ENCODE measurements at regions not wholly inside any gene's neighbourhood (a gene's known extent, or its start where the extent isn't known, plus 50 kb on each side); places are given as distances from the start of the nearest gene placed in this dataset.
A peak's percentile ranks its signal among the peaks of the same experiment; 100 is the strongest.
"Not testable (repeated sequence)": the region's sequence is repeated elsewhere in the genome, so short reads cannot be mapped to it uniquely, and the experiment has no call there.

DNA sequence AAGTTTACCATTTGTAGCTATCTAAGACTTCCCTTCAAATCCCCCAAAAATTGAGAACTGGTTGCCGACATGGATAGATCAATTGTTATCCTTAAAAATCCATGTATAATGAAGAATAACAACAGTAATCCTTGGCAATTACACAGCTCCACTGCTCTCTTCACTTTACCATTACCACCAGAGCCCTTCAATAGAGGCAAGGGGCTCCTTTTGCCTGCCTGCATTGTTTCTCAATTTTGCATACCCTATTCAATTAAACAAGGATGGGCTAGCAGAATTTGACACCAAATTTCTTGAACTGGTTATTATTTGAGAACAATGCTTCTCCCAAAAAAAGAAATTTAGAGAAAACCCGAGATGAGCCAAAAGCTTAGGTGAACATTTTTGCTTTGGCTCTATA lies 387.8 kb upstream of the PKN2 start:
- DNase-seq (ENCODE audit: low read depth): no peak

DNA sequence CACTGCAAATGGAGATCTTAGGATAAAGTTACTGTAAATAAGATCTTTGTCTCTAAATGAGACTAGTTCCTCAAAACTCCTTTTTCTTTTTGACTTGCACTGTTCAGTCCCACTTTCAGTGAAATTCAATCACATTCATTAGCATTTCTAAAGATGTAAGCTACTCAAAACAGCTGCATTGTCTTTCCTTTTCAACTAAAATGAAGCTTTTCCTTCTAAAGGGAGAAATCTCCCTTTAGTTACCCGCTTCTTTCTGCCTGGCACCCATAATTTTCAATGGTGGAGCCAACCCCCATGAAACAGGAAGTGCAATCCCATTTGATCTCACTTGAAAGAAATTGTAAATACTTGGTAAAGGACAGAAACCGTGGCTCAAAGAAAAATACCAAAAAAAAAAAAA lies 387.4 kb upstream of the PKN2 start:
- no peak for DNase-seq (ENCODE audit: low read depth)

DNA sequence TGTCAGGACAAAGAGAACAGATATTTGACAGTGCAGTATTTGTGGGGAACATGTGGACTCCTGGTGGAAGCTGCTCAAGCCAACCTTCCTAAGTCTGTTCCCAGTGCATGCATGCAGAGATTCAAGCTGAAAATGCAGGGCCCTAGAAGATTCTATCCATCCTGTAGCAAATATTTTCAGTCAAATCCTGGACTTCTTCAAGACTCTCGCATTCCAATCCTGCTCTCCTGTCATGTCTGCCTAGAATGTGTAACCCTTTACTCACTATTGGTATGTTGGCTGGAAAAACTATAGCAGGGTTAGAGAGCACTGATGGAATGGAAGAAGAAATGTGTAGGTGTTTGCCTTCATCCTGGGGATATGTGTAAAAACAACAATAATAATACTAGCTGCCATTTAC lies 385.6 kb upstream of the PKN2 start:
- no peak for DNase-seq (ENCODE audit: low read depth)

DNA sequence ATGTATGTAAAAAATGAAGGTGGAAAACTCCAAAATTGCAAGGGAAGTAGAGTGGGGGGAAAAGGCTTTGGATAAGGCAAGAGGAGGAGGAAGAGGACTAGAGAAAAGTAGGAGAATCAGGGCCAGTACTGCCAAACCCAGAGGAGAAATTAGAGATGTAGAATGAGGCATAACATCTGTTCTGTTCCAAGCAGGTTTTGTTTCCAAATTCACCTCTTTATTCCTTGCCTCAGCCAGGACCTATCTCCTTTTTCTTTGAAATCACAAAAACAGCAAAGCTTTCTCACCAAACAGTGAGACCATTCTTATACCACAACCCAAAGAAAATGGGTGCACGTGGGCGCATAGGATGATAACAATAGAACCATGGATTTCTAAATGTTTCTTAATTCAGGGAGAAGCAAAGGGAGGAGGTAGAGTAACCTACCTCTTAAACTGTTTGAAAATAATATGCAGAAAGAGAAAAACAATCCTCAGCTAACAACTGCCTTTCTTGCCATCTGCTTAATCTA lies 383.3 kb upstream of the PKN2 start:
- no peak for DNase-seq (ENCODE audit: low read depth)

DNA sequence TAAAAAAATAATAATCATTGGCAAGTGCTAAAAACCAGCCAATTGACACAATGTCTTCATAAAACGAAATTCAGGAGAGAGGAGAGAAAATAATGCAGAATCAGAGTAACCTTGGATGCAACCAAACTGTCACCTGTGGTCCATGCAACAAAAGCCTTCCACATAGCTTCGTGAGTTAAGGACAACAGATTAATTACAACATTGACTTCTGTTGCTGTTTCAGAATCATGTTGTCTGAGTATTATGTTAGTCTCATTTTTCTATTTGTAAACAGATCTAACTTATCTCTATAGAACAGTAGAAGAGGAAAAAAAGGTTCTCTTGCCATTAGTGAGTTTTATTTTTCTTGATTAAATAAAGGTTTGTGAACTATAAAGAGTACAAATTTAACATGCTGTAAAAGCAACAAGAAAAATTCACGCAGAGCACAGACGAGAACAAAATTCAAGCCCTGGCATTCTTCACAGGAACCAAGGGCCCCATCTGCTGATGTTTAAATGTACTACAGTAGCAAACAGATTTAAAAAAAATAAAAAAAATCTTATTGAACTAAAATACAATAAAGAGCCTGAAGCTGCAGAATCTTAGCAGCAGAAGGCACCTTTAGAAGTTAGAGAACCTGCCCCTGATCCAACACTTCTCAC lies 381.1 kb upstream of the PKN2 start:
- DNase-seq (ENCODE audit: low read depth): peak; percentile 19

DNA sequence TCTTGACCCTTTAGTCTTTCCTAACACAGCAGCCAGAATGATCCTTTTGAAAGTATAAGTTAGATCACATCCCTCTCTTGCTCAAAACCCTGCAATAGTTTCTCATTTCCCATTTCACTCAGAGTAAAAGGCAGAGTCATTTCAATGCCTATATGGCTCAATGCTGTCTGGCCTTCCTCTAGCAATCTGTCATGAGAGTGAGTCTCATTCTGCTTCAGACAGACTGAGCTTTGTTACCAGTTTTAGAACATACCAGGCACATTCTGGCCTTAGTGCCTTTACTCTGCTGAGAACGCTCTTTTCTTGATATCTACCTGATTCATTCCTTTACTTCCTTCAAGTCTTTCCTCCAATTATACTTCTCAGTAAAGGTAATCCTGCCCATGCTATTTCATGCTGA lies 372.8 kb upstream of the PKN2 start:
- no peak for DNase-seq (ENCODE audit: low read depth)

DNA sequence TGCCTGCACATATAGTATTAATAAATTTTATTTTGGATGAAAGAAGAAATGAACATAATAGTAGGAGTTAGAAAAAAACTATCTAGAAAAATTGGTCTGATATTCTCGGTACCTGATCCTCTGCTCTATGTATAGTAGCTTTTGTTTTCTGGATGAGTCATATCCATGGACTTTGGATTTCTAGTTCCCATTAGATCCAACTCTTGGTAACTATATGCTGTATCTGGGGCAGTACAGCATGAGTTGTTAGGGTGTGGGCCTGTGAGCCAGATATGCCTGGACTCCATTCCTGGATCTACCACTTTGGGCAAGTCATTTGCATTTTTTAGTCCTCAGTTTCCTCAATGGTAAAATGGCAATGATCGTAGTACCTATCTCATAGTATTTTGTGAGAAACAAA lies 372.2 kb upstream of the PKN2 start:
- DNase-seq (ENCODE audit: low read depth): no peak

DNA sequence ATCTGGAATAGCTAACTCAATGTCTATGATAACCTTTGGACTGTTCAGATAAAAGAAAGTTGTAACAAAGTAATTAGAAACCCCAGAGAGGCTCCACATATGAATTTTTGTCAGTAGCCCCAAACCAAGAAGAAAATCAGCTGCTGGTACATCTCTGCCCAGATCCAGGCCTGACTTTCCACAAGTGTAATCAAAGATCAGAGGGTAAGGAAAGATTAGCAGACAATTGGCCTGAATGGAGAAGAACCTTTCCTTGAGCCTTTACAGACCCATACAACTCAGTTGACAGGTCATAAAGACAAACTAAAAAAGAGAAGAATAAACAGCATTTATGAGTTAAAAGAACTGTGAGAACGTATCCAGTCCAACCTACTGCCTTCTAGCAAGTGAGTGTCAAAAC lies 366.7 kb upstream of the PKN2 start:
- no peak for DNase-seq (ENCODE audit: low read depth)

DNA sequence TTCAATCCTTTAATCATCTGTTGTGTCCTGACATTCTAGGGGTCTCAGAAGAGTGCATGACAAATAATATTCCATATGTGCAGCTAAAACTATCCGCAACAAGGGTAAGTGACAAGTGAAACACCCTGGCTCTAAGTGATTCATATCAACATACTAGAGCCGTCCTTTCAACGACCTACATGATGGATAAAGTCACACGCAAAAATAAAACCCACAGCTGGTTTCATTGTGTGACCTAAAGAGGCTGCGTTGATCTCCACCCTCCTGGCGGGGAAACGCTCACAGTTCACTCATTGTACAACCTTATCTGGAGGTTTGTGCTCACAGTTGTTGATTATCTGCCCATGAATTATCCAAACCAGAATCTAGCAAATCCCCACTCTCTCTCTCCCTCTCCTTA lies 365.3 kb upstream of the PKN2 start:
- DNase-seq (ENCODE audit: low read depth): no peak

DNA sequence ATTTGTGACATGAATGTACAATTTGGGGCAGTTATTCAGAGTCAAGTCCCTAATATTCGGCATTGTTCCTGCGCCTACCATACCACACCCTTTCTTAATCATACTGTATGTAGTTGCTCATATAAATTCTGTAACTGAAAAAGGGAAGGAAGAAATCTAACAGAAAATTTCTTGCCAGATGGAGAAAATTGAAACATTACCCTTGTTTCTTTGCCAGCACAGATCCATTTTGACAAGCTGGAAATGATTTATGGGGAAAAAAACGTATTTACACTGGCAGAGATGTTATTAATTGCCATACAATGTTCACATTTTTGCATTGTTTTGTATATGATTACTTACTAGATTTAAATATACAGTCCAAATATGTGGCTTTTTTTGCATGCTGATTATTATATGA lies 363.8 kb upstream of the PKN2 start:
- no peak for DNase-seq (ENCODE audit: low read depth)

DNA sequence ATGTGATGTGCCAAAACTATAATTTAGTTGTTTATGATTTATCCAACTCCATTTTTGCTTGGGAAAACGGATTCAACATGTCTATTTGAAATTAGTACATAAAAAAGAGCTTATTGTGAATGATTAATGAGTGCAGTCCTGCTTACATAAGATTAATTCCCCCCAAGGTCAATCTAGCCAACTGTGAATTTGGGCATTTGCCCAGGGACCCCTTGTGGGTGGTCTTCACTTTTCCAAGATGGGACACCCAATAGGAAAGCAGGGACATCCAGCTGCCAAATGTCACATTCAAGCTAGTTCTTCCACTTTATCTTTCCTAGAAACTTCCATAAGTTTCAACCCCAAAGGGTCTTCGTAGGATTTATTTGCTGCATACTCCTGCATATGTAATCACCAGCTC lies 362.4 kb upstream of the PKN2 start:
- no peak for DNase-seq (ENCODE audit: low read depth)

DNA sequence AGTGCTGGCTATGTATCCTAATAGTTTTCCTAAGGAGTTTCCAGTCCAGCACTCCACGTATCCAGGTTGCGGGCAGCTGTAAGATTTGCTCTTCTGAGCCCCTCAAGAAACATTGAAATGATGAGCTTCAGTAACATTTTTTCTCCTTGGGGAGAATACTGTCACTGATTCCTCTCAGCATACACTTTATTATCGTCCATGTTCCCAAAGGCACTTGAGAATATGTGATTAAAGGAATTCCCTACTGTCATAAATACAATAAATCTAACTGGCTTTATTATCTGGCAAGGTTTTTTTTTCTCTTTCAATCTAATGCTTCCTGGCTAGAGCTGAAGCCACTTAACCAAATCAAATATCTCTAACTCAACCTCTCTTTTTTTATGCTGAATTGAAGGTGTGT lies 359.2 kb upstream of the PKN2 start:
- no peak for DNase-seq (ENCODE audit: low read depth)

DNA sequence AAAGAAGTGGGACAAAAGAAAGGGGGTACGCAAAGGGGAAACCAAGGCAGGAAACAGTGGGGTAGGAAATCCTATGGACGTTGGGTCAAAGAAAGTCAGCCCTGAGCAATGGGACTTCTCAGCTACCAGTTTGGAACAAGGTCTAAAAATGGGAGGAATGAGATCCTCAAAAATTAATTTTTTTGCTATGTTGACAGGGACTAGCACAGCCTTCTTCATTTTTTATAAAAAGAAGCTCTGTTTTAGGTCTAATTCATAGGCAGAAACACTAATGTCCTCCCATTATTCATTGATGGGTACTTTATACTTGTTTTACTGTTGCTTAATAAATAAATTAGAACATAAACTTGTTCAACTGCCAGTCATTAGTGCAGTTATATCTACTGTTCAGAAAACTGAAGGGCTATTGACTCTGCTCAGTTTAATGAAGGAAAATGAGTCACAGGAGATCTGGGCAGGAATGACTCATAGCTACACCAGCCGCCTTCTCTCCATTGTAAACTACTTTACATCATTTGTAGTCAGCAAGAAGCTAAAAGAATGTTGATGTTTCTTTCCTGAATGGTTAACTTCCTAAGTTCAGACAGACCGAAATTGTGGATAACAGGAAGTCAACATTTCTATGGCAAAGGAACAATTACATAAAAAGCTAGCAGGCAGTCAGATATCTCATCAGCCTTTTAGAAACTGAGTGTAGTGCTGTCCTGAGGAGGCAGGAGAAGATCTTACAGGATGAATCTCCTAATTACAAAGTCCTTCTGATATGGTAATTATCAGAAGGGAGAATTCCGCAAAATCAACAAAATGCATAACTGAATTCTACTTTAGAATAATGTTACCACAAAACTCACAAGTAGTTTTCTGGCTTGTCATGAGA lies 356.4 kb upstream of the PKN2 start:
- DNase-seq (ENCODE audit: low read depth): peak; percentile 79

DNA sequence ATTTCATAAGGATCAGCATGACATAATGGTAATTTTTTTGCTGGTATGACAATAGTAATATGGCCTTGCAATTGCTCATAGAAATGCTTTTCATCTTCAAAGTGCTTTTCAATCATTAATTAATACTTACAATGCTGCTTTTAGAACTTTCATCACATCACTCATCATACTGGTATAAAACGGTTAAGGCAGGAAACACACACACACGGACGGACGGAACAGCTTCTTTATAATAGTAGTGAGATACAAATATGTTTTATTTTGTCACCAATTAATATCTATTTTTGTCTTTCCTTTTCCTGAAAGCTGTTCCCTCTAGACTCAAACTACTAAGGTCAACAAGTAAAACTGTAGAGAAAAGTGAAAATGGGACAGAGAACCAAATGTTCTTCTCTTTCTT lies 353.9 kb upstream of the PKN2 start:
- no peak for DNase-seq (ENCODE audit: low read depth)

DNA sequence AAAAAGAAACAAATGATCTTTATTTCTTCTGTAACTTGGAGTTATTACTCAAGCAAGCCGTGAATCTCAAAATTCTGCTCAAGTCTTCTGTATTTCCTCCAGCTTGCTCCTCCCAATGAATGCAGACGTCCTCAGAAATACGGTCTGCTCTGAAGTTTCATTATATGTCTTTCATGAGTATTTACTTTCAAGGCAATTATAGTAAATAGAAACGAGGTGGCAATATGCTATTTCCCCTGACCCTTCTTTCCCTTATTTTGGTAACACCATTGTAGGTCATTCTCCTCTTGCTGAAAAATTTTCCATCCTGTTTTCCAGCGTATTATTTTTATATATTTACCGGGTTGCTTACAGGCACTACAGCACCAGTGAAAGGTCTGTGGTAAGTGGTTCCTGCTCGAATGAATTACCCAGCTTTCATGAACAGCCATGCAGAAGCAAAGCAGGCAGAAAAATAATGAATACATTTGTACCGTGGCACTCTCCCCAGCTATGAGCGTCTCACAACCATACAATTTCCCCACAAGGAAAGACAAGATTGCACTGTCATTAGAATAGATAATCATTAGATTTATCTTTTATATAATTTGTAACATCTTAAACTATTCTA lies 350.9 kb upstream of the PKN2 start:
- DNase-seq (ENCODE audit: low read depth): no peak

DNA sequence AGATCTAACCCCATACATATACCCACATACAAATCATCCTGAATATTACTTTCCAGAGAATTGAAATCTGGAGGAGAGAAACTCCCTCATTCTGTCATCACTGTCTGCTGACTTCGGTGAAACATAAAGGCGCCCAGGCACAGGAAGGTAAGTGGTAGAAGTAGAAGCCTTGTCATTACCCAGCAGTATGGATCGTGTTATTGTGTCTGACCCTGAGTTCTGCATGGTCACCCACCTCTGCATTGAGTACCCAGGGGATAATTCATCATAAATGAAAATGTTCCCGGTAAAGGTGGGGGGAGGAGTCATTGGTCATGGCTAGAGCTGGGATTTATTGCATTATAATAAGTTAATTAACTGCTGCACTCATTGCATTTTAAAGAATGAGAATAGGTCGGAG lies 342.6 kb upstream of the PKN2 start:
- no peak for DNase-seq (ENCODE audit: low read depth)

DNA sequence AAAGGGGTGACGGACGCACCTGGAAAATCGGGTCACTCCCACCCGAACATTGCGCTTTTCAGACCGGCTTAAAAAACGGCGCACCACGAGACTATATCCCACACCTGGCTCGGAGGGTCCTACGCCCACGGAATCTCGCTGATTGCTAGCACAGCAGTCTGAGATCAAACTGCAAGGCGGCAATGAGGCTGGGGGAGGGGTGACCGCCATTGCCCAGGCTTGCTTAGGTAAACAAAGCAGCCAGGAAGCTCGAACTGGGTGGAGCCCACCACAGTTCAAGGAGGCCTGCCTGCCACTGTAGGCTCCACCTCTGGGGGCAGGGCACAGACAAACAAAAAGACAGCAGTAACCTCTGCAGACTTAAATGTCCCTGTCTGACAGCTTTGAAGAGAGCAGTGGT lies 342.0 kb upstream of the PKN2 start:
- not testable (repeated sequence) for DNase-seq (ENCODE audit: low read depth)

DNA sequence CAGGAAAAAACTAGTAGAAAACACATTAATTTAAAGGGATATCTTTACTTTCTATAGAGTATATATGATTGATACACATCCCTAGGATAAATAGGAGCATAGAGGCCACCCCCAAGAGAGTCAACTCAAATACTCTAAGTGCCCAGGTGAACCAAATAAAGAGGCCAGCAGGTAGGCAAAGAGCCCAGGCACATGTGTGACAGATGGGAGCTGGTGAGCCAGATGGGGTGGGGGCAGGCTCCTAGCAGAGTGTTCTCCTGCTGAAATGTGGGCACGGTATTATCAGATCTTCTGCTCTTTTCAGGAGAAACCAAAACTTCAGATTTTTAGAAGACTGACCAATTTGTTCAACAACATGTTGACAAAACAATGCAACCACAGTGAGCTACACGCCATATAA lies 333.4 kb upstream of the PKN2 start:
- no peak for DNase-seq (ENCODE audit: low read depth)

DNA sequence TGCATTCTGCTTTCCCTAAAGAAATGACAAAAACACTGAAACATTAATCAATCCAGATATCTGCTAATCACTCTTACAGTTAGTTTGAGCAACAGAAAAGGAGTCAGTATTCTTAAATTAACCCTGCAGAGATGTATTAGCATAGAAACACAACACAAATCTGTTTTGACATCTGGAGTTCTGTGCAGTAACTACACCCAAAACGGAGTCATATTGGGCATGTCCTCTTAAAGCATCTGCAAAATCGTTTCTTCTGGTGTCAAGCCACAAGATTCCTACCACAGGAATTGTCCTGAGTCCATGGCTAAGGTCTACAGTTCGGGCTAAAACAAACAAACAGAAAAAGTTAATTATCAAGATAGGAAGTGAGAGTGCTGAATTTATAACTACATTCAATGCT lies 332.1 kb upstream of the PKN2 start:
- no peak for DNase-seq (ENCODE audit: low read depth)

DNA sequence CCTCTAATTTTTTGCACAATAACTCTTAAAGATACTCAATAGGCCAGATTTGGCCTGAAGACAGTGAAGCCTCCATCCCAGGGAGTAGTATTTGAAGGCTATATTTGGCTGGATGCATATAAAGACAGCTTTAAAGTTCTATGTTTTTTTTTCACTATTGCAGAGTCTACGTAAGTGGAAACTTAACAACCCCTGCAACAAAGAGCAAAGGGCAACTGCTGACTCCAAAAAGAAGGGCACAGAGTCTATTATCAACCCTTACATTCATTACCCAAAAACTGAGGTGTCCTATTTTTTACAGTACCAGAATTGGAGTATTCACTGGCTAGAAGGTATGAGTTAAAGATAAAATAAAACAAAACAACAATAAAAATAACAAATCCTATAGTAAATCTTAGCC lies 329.8 kb upstream of the PKN2 start:
- DNase-seq (ENCODE audit: low read depth): no peak

DNA sequence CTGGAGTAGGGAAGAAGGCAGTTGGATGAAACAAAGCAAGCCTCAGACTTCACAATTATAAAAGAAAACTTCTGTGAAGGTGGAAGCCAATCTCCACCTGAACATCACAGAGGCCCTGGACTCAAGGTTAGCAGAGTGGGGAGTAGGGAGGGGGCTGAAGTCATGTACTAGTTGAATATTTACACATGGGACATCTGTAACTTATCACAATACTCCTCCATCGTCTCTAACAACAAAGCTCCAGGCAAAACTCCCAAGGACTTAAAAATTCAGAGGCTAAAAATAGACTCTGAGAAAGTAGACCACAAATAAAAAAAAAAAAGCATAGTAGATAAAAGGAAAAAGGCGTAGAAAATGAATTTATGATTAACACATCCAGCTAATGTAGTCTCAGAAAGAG lies 326.3 kb upstream of the PKN2 start:
- no peak for DNase-seq (ENCODE audit: low read depth)

DNA sequence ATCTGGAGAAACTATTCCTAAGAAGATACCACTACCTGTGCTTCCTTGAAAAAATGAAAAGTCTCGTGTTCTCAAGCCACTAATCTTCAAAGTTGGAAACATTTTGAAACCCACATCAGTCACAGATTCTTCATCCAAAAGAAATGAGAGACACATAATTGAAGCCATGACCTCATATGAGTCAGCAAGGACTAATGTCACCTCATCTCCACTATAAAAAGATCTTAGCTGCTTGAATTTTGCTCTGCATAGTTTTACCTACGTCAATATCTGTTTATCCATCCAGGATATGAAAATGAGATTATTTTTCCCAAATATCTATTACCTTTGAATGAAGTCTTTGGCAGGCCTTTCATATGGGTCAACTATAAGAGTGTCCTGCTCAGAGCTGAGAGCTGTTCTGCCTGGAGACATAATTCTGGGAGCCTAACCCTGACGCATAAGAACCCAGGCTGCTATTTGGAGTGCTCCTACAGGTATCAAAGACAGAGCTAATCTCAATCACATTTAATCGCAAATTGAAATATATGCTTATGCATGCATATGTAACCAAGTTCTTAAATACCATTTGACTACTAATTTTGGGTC lies 312.5 kb upstream of the PKN2 start:
- no peak for DNase-seq (ENCODE audit: low read depth)

DNA sequence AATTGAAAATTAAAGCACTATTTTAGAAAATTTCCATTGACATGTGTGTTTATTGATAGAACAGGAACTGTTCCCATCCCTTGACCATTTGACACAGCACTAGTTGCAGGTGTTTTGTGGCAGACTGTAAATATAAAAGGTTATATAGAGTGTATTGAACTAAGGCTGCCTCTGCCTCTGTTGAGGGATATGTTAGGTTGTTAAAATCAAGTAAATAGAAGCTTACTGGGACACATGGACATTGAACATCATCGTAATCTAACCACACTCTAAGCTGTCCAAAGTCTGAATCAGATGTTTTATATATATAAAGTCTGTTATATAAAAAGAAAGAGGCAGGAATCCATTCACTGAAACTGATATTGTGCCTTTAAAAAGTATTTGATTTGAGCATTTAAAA lies 308.1 kb upstream of the PKN2 start:
- DNase-seq (ENCODE audit: low read depth): no peak
